ENCODE measurements at regions not wholly inside any gene's neighbourhood (a gene's known extent, or its start where the extent isn't known, plus 50 kb on each side); places are given as distances from the start of the nearest gene placed in this dataset.

DNA sequence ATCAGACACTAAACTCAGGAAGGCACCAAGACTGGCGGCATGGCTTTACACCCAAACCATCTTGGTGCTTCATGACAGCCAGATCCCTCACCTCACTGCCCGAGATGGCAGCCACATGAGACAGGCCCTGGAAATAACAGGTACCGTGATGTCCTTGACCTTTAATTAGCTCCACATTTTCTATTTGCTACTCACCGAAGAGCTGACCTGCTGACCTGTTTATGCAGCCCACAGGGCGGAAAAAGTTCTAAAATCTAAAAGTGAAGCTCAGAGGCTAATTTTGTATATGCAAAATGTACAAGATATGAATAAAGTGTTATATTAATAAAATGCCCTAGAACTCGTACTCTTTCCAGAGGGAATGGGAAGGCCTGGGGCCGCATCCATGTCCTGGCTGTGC lies 51.6 kb upstream of the RASGEF1A start:
- Histone ChIP-seq H3K9ac (ENCODE audit: low read length) (no peak overlapping the region), H4K20me1 (ENCODE audit: control insufficient read depth, insufficient read depth, low read length, poor library complexity, severe bottlenecking) (no peaks in the 10 kb centered on the region), H2AFZ (ENCODE audit: insufficient read depth, low read depth, low read length, poor library complexity, severe bottlenecking) (no peak overlapping the region), H3K36me3 (replicated peaks in 1 of 2; ENCODE audit: control extremely low read depth in 1 of 2, control insufficient read depth in 1 of 2, extremely low read depth in 1 of 2, insufficient read depth in 2 of 2, low read length in 1 of 2) (no peaks in the 10 kb centered on the region), H3K4me1 (ENCODE audit: control insufficient read depth in 2 of 2, insufficient read depth in 2 of 2, low read length in 2 of 2) (peaks cover 7 to 11% of the 10 kb centered on the region in 2 donors), H3K9me3 (ENCODE audit: control extremely low read depth in 1 of 3, control insufficient read depth in 2 of 3, insufficient read depth in 1 of 3, low read length in 2 of 3) (peaks cover 0 to 7% (median 0%) of the 10 kb centered on the region in 3 donors), H3K27me3 (replicated peaks in 1 of 4; ENCODE audit: control extremely low read depth in 1 of 4, control insufficient read depth in 3 of 4, insufficient read depth in 4 of 4, low read length in 3 of 4) (peaks cover 0 to 9% (median 0%) of the 10 kb centered on the region in 4 experiments), H3K27ac (ENCODE audit: low read length in 2 of 2) (no peak overlapping the region), H3K4me2 (replicated peaks; ENCODE audit: low read depth, low read length, poor library complexity, severe bottlenecking) (no peak overlapping the region), H3K79me2 (ENCODE audit: control insufficient read depth, insufficient read depth, low read length) (no peaks in the 10 kb centered on the region), H3K4me3 (ENCODE audit: control extremely low read depth in 1 of 5, extremely low read depth in 1 of 5, insufficient read depth in 1 of 5, low read depth in 2 of 5, low read length in 4 of 5) (no peak overlapping the region)
- Mint-ChIP-seq H3K27me3 (peaks cover 34% of the 10 kb centered on the region), H3K4me1 (peaks cover 14% of the 10 kb centered on the region), H3K4me3 (no peak overlapping the region), H3K9me3 (ENCODE audit: insufficient read depth) (no peaks in the 10 kb centered on the region), H3K27ac (no peak overlapping the region)
- ChIA-PET POLR2A (no interaction called here), CTCF (interaction anchor here (0.9 kb wide), 1 partner anchor 14 kb away, joined by 3 read pairs; no protein-coding TSS in a partner anchor)
- 92% methylated on average over 4 of the region's 7 CpGs for WGBS (ENCODE audit: insufficient coverage)
- no peak for TF ChIP-seq EZH2 (IDR thresholded peaks at IDR 0.05; ENCODE audit: borderline replicate concordance, insufficient read depth, low read depth, low read length, poor library complexity, severe bottlenecking)
- no peak for TF ChIP-seq CTCF (IDR thresholded peaks at IDR 0.05)
- ATAC-seq (ENCODE audit: low read depth) (no peak), DNase-seq (no peak)
- intact Hi-C loops (cut with micrococcal nuclease), result no loop called here

DNA sequence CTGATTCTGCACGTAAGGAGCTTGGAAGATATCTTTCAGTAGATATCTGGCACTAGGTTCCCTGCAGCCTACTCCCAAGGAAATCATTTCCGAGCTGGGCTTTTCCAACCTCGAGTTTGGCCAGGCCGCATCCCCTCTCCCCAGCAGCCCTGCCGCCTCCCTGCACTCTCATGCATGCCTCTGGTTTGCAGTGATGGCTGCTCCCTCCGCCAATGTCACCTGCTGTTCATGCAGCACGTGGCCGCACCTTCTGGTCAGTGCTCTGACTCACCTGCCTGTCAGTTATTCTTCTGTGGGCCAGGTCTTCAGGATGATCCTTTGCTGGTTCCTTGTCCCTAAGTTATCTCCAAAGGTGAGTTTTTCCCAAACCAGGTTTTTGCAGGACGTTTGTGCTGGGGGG lies 50.6 kb upstream of the RASGEF1A start:
- Mint-ChIP-seq H3K4me1 (peaks cover 5% of the 10 kb centered on the region), H3K27me3 (peaks cover 33% of the 10 kb centered on the region), H3K4me3 (no peak overlapping the region), H3K9me3 (ENCODE audit: insufficient read depth) (no peaks in the 10 kb centered on the region), H3K27ac (no peak overlapping the region)
- ATAC-seq (ENCODE audit: low read depth) (no peak), DNase-seq (no peak)
- Histone ChIP-seq H3K27ac (ENCODE audit: low read length in 2 of 2) (no peak overlapping the region), H4K20me1 (ENCODE audit: control insufficient read depth, insufficient read depth, low read length, poor library complexity, severe bottlenecking) (no peaks in the 10 kb centered on the region), H3K4me3 (ENCODE audit: control extremely low read depth in 1 of 5, extremely low read depth in 1 of 5, insufficient read depth in 1 of 5, low read depth in 2 of 5, low read length in 4 of 5) (no peak overlapping the region), H2AFZ (ENCODE audit: insufficient read depth, low read depth, low read length, poor library complexity, severe bottlenecking) (no peak overlapping the region), H3K9ac (ENCODE audit: low read length) (no peak overlapping the region), H3K27me3 (replicated peaks in 1 of 4; ENCODE audit: control extremely low read depth in 1 of 4, control insufficient read depth in 3 of 4, insufficient read depth in 4 of 4, low read length in 3 of 4) (peaks cover 0 to 2% (median 0%) of the 10 kb centered on the region in 4 experiments), H3K9me3 (ENCODE audit: control extremely low read depth in 1 of 3, control insufficient read depth in 2 of 3, insufficient read depth in 1 of 3, low read length in 2 of 3) (peaks cover 0 to 4% (median 0%) of the 10 kb centered on the region in 3 donors), H3K79me2 (ENCODE audit: control insufficient read depth, insufficient read depth, low read length) (no peaks in the 10 kb centered on the region), H3K4me1 (ENCODE audit: control insufficient read depth in 2 of 2, insufficient read depth in 2 of 2, low read length in 2 of 2) (peaks cover 0 to 2% of the 10 kb centered on the region in 2 donors), H3K36me3 (replicated peaks in 1 of 2; ENCODE audit: control extremely low read depth in 1 of 2, control insufficient read depth in 1 of 2, extremely low read depth in 1 of 2, insufficient read depth in 2 of 2, low read length in 1 of 2) (no peaks in the 10 kb centered on the region), H3K4me2 (replicated peaks; ENCODE audit: low read depth, low read length, poor library complexity, severe bottlenecking) (no peak overlapping the region)
- TF ChIP-seq EZH2 (IDR thresholded peaks at IDR 0.05; ENCODE audit: borderline replicate concordance, insufficient read depth, low read depth, low read length, poor library complexity, severe bottlenecking), result no peak
- TF ChIP-seq CTCF (IDR thresholded peaks at IDR 0.05), result no peak
- CTCF ChIA-PET, result no interaction called here
- WGBS (ENCODE audit: insufficient coverage), result 94% methylated on average over 8 of the region's 9 CpGs
- intact Hi-C loops (cut with micrococcal nuclease), result no loop called here
- POLR2A ChIA-PET, result no interaction called here

All from B cell (primary cell).